ENCODE measurements at regions not wholly inside any gene's neighbourhood (a gene's known extent, or its start where the extent isn't known, plus 50 kb on each side); places are given as distances from the start of the nearest gene placed in this dataset.

DNA sequence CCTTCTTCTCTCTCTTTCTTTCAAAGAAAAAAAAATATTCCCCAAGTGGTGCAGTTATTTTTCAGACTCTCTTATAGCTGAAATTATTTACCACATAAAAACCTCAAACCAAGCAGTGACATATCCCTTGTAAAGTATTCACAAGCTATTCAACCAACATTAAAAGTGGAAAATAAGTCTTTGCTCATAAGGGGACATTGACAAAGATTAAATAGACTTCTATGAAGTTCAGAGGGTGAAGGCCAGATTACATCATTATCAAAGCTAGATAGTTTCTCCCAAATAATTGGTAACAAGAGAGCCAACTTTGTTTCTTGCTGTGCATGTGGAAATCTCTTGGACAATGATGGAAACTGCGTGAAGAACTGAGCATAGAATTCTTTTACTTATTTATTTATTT lies 379.8 kb upstream of the RSPO3 start:
- no peak for DNase-seq (ENCODE audit: low read depth)

- peak; percentile 54 for DNase-seq (ENCODE audit: low read depth)
These were observed 375.4 kb upstream of the RSPO3 start for GRCh38 chr6:126743076-126743475.

GRCh38 chr6:126747728-126748540 lies 370.5 kb upstream of the RSPO3 start:
- DNase-seq (ENCODE audit: low read depth): no peak

- DNase-seq (ENCODE audit: low read depth): no peak
These were observed 364.9 kb upstream of the RSPO3 start for GRCh38 chr6:126753606-126754005.

- no peak for DNase-seq (ENCODE audit: low read depth)
These were observed 356.6 kb upstream of the RSPO3 start for GRCh38 chr6:126761854-126762253.

DNA sequence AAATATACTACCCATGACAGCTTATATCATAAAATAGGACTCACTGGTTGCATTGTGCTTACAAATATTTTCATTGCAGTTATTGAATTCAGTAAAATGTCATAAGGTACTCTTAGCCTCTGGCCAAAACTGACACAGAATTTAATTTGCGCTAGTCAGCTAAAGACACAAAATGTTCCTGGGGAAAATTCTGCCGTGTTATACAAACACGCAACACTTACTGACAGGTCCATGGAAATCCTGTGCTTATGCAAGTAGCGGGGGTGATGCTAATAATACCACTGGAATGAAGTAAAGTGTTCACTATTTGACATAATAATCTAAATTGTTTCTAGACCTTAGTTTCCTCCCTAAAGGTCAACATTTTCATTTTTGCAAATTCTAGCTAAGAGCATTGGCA lies 354.4 kb upstream of the RSPO3 start:
- DNase-seq (ENCODE audit: low read depth): no peak

- DNase-seq (ENCODE audit: low read depth): peak; percentile 27
These were observed 353.8 kb upstream of the RSPO3 start for GRCh38 chr6:126764671-126765070.

DNA sequence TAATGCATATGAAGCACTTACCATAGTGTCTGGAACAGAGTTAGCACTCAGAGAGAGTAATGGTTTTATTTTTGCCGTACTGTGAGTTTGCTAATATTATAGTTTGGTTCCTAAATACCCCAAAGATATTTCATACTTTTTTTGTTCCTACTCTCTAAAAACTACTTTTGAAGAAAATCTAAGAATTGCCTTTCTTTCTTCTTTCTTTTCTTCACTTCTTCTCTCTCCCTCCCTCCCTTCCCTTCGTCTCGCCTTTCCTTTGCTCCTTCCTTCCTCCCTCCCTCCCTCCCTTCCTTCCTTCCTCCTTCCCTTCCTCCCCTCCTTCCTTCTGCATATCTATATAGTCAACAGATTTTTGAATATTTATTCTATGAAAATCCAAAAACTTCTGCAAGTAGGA lies 351.7 kb upstream of the RSPO3 start:
- no peak for DNase-seq (ENCODE audit: low read depth)

DNA sequence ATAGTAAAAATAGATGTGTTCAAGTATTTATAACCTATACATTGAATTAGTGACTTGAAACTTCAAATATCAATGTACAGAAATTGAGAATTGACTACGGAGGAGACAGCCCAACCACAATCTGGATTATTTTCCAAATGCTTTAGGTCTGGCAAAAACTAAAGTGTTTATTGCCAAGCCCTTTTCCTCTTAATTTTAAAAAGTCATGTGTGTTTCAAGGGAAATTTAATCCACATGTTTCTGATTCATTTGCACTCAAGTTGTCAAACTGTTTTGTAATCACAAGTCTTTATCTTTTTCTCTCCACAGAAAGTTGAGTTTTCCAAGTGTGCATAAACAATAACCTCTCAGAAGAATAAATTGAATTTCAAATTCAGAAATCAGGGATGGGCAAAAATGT lies 350.8 kb upstream of the RSPO3 start:
- no peak for DNase-seq (ENCODE audit: low read depth)

- DNase-seq (ENCODE audit: low read depth): peak; percentile 13
These were observed 348.3 kb upstream of the RSPO3 start for GRCh38 chr6:126770176-126770575.

- peak; percentile 30 for DNase-seq (ENCODE audit: low read depth)
These were observed 345.2 kb upstream of the RSPO3 start for GRCh38 chr6:126773112-126773805.

DNA sequence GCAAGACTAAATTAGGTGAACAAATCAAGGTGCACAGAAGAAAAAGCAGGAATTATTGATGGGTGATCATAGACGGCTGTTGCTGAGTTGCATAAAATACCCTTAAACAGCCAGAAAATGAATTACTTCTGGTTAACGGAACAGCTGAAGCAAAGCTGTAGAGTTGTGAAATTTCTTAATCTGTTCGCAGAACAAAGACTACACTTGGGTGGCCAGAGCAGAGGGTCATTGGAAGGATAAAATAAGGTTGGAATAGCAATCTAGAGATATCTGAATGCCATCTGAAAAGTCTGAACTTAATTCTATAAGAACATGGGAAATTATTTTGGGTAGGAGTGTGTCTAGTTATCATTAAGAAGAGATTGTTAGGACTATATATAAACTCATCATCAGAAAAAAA lies 339.1 kb upstream of the RSPO3 start:
- no peak for DNase-seq (ENCODE audit: low read depth)

DNA sequence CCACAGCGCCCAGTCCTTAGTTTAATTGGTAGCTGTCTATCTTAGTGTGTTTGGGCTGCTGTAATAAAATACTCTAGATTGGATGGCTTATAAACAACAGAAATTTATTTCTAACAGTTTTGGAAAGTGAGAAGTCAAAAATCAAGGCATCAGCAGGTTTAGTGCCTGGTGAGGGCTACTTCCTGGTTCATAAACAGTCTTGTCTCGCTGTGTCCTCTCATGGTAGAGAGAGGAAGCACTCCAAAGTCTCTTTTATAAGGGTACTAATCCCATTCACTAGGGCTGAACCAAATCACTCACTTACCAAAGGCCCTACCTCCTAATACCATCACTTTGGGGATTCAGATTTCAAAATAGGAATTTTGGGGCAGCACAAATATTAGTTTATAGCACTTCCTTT lies 336.9 kb upstream of the RSPO3 start:
- no peak for DNase-seq (ENCODE audit: low read depth)

GRCh38 chr6:126784161-126784790 lies 334.2 kb upstream of the RSPO3 start:
- DNase-seq (ENCODE audit: low read depth): no peak

- no peak for DNase-seq (ENCODE audit: low read depth)
These were observed 332.2 kb upstream of the RSPO3 start for GRCh38 chr6:126786262-126786661.

- no peak for DNase-seq (ENCODE audit: low read depth)
These were observed 330.8 kb upstream of the RSPO3 start for GRCh38 chr6:126787635-126788034.

GRCh38 chr6:126788861-126789365 lies 329.6 kb upstream of the RSPO3 start:
- no peak for DNase-seq (ENCODE audit: low read depth)

GRCh38 chr6:126792340-126793085 lies 326.0 kb upstream of the RSPO3 start:
- no peak for DNase-seq (ENCODE audit: low read depth)

DNA sequence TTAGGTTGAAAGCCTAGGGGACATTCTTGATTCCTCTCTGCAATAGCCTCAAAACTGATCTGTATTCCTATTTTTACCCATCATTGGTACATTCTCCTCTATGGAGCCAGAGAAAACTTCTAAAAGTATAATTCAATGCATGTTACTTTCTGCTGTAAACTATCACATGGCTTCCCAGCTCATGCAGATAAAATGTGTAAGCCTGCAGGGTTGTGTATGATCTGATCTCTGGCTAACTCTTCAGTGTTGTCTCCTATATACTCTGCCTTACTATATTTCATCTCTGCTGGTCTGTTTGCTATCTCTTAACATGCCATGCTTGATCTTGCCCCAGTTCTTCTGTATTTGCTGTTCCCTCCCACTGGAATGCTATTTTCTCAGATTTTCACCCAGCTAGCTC lies 323.3 kb upstream of the RSPO3 start:
- DNase-seq (ENCODE audit: low read depth): no peak

DNA sequence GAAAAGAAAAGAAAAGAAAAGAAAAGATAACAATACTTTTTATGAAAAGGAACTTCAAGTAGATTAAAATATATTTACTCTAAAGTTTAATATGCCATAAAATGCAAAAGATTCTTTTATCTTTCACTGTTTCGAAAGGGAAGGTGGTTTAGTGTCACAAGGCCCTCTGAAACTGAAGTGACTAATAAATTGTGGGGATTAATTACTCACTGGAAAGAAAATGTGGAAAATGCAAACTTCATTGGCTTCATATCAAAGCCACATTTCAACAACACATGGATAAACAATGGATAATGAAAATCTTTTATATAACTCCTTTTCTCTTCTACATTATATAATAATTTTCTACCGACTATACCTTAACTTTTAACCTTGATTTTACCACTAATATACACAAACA lies 320.5 kb upstream of the RSPO3 start:
- DNase-seq (ENCODE audit: low read depth): peak; percentile 25

- no peak for DNase-seq (ENCODE audit: low read depth)
These were observed 314.7 kb upstream of the RSPO3 start for GRCh38 chr6:126803769-126804168.
